NCI-H2081 treated with DMSO at 0.1 percent for 48 hours (cell line): ENCODE measurements at regions not wholly inside any gene's neighbourhood (a gene's known extent, or its start where the extent isn't known, plus 50 kb on each side); places are given as distances from the start of the nearest gene placed in this dataset.

ENCODE experiments used
- DNase-seq: peaks from one replicate; lab custom pipeline; 2025; lab: John Stamatoyannopoulos, UW

GRCh38 chr18:76572518-76573247 is 77.6 kb upstream of the ZNF516 start:
- DNase-seq: no peak

- DNase-seq: no peak
Observed at GRCh38 chr18:76571689-76572088, 76.6 kb upstream of the ZNF516 start.

DNA sequence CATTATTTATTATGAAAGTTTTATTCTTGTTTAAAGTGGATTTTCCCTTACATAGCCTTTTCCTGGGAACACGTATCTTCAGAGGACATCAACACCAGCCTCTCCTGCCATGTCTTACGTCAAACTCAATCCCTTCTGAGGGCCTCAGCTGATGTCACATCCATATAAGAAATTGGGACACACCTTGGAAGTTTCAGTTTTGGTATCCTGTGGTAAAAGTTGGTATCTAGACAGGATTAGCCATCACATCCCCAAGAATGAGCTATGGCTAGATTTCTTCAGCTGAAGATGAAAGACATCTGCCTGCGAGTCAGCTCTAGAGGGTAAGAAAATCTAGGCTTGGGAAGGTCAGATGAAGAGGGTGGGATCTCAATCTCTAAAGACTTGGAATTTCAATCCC is 75.8 kb upstream of the ZNF516 start:
- DNase-seq: no peak

DNA sequence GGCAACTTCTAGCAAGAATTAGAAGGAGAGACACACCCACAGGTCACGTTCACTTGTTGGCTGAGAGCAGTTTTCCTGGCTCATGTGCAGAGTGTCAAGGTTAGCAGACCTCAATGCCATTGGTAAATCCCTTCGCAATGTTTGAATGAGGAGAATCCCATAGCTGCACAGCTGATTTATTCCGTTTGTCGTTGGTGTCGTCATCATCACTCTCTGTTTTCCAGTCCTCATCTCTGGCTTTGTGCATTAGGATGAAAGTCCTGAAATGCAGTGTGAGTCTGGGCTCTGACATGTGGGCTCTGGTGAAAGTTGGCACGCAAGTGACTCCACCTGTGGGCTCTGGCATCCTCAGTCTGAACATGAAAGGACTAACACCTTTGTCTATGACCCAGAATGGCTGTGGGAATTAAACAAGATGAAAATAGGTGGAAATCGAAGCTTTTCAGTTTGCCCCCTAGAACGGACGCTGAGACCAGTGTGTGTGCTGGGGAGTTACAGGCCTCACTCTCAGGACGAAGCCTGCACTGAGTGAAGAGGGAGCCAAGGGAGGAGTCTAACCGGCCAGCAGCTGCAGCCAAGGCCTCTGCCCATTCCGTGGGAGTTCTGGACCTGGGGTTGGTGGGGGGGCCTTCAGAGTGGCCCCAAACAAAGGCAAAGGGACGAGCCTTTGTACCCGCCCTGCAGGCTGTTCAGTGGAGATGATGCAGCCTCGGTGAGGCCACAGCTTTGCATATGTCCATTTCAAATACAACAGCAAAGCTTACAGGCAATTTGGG is 74.8 kb upstream of the ZNF516 start:
- no peak for DNase-seq

DNA sequence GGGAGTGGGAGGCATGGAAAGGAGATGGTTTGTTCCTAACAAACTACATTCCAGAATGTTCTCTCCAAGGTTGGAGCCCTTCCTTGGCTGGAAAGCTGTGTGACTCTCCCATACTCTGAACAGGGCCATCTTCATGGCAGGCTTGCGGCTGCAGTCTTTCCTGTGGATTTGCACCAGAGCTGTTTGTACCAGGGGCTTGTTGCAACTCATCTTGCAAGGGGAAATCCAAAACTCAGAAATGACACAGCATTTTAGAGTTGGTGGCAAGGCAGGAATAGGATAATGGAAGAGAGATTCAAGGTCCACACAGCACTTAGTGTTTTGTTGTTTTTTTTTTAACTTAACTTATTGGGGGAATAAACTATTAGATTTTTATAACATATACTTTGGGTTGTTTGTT is 73.7 kb upstream of the ZNF516 start:
- no peak for DNase-seq

DNA sequence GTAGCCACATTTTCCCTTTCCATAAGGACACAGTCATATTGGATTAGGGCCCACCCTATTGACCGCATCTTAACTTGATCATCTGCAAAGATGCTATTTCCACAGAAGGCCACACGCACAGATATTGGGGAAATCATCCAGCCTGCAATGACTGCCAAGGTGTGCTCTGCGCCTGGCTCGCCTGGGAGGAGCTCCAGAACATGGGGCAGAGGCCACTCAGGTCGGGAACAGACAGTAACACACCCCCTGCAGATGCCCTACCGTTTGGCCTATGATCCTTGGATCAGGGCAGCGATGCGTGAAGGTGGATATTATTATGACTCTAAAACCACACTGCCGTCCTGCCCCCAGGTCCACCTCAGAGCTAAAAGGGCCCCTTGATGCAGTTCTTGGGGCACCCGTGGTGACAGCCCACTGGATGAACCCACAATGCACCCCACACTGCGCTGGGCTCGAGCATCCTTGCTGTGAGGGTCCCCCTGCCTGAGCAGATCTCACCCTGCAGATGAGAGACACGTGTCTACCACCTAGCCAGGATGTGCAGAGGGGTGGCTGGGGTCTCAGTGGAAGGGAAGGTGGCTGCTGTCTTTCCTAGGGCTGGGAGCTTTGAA is 72.9 kb upstream of the ZNF516 start:
- DNase-seq: no peak

GRCh38 chr18:76566987-76567386 is 71.9 kb upstream of the ZNF516 start:
- no peak for DNase-seq

GRCh38 chr18:76565238-76566173 is 70.5 kb upstream of the ZNF516 start:
- DNase-seq: no peak

- no peak for DNase-seq
Observed at GRCh38 chr18:76564655-76565237, 69.7 kb upstream of the ZNF516 start.

GRCh38 chr18:76564117-76564516 is 69.1 kb upstream of the ZNF516 start:
- DNase-seq: no peak

- DNase-seq: no peak
Observed at GRCh38 chr18:76562286-76563122, 67.5 kb upstream of the ZNF516 start.

- no peak for DNase-seq
Observed at GRCh38 chr18:76558881-76559667, 64.0 kb upstream of the ZNF516 start.

DNA sequence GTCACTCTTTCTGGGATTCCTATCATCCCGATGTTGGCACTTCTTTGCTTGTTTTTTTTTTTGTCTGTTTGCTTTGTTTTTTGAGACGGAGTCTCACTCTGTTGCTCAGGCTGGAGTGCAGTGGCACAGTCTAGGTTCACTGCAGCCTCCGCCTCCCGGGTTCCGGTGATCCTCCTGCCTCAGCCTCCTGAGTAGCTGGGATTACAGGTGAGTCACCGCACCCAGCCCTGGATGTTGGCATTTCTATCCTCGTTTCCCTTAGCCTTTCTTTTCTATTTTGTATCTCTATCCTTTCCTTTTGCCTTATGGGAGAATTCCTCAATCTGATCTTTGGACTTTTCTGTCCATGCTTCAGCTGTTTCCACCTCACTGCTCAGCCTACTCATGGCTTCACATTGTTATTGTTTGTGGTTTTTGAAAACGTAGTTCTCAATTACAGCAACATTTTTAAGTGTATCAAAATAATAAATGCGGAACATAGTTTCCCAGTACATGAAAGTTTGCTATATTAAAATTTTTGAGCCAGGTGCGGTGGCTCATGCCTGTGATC is 62.1 kb upstream of the ZNF516 start:
- no peak for DNase-seq

DNA sequence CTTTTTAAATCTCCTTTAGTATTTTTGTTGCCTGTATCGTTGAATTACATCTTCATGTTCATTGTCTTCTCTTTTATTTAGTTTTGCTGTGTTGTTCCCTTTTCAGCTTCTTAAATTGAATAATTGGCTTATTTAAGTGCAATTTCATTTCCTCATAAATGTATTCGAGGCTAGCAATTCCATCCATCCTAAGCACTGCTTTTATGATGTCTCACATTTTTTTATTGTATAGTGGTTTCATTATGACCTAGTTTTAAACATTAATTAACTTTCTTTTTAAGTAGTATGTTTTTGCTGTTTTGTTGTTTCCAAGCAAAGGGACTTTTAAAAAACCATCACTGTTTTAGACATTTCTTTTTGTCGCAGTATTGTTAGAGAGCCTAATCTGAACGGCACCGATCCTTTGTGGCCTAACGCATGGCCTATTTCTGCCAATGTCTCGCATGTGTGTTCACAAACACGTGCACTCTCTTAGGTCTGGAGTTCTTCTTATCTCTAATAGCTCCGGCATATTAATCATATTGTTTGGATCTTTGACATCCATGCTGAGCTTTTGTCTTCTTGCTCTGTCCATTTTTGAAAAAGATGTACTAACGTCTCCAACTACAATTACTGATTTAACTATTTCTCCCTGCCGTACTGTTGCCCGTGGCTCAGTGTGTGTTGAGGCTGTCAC is 59.6 kb upstream of the ZNF516 start:
- no peak for DNase-seq

DNA sequence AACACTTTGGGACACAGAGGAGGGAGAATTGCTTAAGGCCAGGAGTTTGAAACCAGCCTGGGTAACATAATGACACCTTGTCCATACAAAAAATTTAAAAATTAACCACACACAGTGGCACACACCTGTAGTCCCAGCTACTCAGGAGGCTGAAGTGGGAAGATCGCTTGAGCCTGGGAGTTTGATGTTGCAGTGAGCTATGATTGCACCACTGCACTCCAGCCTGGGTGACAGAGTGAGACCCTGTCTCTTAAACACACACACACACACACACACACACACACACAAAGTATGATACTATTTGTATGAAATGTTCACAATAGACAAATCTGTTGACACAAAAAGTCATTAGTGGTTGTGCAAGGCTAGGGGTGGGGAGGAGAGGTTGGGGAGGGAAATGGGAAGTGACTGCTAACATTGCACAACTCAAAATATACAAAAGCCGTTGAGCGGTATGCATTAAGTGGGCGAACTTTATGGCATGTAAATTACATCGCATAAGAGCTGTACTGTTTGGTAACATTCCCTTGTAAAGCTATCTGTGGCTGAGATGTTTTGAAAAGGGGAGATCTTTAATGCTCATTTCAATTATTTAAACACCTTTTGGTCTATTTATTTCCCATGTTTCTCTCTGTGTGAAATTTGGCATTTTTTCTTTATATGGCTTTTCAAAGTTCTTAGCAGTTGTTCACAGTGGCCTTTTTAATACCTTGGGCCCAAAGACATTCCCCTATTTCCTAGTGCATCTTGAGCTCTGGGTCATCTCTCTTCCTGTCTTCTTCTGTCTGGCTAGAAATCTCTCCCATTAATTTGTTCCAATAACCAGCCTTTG is 58.9 kb upstream of the ZNF516 start:
- no peak for DNase-seq

DNA sequence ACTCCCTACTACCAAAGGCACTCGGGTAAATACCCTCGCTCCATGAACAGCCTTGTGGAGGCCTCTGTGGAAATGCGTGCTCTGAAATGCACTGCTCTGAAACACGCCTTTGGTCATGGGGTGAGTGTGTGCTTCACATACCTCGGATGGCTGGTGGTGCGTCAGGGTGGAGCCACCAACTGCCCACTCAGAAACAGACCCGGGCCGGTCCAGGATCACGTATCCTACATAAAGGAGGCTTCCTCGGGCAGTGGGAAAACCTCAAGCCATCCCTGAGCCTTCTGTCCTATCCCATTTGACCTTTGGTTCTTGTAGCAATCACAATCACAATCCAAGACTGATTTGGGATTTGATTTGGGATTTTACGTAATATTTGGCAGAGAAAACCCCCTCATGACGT is 53.5 kb upstream of the ZNF516 start:
- DNase-seq: no peak

DNA sequence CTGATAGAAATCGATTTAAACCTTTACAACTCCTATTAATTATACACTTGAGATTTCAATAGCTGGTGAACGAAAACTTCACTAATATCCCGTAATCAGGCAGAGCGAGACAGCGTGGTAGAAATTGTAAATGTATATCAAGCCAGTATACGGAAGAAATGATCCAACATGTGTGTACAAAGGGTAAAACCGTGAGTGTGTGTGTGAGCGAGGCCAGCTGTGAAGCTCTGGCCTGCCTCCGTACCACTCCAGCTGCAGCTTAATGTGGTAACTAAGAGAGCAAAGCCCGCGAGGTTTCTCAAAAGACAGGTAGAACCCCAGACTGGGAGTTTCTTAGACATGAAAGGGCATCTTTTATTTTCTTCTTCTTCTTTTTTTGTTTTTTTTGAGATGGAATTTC is 52.3 kb upstream of the ZNF516 start:
- DNase-seq: no peak

DNA sequence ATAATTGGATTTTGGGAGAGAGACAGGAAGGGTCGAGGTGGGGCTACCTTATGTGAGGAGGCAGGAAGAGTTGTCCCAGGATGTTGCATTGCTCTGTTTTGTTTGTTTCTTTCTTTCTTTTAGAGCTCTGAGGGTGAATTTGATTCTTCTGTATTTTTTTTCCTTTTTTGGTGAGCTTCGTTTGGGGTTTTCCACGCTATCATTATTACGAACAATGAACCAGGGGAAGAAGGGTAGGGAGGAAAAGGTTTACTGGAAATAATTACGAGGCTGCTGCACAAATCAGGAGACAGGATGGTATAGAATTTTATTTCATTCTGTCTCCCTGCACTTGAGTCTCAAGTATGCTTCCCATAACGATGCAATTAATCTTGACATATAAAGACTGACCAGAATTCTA is 51.4 kb upstream of the ZNF516 start:
- no peak for DNase-seq
